Immature natural killer cell (primary cell): ENCODE measurements at regions not wholly inside any gene's neighbourhood (a gene's known extent, or its start where the extent isn't known, plus 50 kb on each side); places are given as distances from the start of the nearest gene placed in this dataset.

Experiments
- DNase-seq, 3 donors: peaks; one replicate each; pipeline ENCODE4 v3.0.0; 2022; ENCODE audit warnings: mixed read lengths in 1 of 3
- H3K27ac Mint-ChIP-seq, 6 donors: one replicate each; pipeline ENCODE4 v1.8.0; 2020; ENCODE audit warnings: mixed read lengths in 6 of 6, mild to moderate bottlenecking in 5 of 6, inconsistent platforms in 4 of 6, moderate library complexity in 3 of 6
- H3K27me3 Mint-ChIP-seq, 3 donors: one replicate each; pipeline ENCODE4 v1.8.0; 2020 to 2021; ENCODE audit warnings: low read depth in 3 of 3, mild to moderate bottlenecking in 3 of 3, mixed read lengths in 3 of 3, moderate library complexity in 3 of 3, inconsistent platforms in 1 of 3
- H3K36me3 Mint-ChIP-seq, 3 donors: one replicate each; pipeline ENCODE4 v1.8.0; 2020; ENCODE audit warnings: mixed read lengths in 3 of 3, inconsistent platforms in 2 of 3, mild to moderate bottlenecking in 2 of 3
- H3K4me1 Mint-ChIP-seq, 2 donors: one replicate each; pipeline ENCODE4 v1.8.0; 2020; ENCODE audit warnings: inconsistent platforms in 2 of 2, mild to moderate bottlenecking in 2 of 2, mixed read lengths in 2 of 2, moderate library complexity in 1 of 2
- H3K4me3 Mint-ChIP-seq, 5 donors: one replicate each; pipeline ENCODE4 v1.8.0; 2020; ENCODE audit warnings: mild to moderate bottlenecking in 5 of 5, mixed read lengths in 5 of 5, inconsistent platforms in 3 of 5, moderate library complexity in 3 of 5
- H3K9me3 Mint-ChIP-seq, 6 donors: one replicate each; pipeline ENCODE4 v1.8.0; 2020; ENCODE audit warnings: mild to moderate bottlenecking in 6 of 6, mixed read lengths in 6 of 6, inconsistent platforms in 4 of 6, moderate library complexity in 3 of 6

DNA sequence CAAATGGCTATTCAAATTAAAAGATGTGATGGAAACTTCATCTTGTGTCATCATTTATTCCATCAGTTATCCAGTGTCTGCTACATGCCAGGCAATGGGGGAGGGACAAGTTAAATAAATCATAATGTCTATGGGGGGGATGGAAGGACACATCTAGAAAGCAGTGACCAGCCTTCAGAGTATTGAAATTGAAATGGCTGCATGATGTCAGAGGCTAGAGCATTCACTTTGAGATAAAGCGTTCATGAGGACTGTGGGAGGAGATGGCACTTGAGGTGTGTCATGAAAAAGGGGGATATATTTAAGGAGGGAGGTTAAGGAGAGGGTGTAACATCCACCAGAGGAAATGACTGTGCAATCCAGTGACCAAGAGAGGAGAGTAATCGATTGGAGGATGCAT is 50.6 kb downstream of the SLIT2 start:
- H3K4me3 Mint-ChIP-seq: no peak overlapping the region
- no peak for DNase-seq
- peaks cover 0 to 4% (median 1%) of the 10 kb centered on the region in 6 donors for H3K9me3 Mint-ChIP-seq
- H3K36me3 Mint-ChIP-seq: no peaks in the 10 kb centered on the region
- no peak overlapping the region for H3K27ac Mint-ChIP-seq
- H3K4me1 Mint-ChIP-seq: no peaks in the 10 kb centered on the region
- H3K27me3 Mint-ChIP-seq: no peaks in the 10 kb centered on the region

DNA sequence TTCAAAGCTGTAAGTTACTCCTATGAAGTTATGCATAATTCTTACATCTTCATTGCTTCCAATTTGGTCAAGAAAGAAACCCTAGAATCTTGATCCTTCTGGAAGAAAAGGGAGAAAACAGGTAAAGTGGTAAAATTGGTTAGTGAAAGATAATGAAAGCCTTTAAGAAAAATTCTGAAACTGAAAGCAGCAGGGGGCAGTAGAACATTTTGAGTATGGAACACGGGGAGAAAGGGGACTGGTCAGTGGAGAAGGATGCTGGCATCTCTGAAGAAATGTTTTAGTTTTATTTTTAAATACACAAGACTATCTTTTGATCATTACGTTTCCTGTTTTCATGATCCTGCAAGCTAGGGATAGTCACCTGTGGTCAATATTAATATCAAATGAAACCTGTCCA is 54.3 kb downstream of the SLIT2 start:
- no peak for DNase-seq
- Mint-ChIP-seq H3K4me3 (no peak overlapping the region), H3K27me3 (peaks cover 0 to 4% (median 0%) of the 10 kb centered on the region in 3 donors), H3K9me3 (peaks cover 0 to 10% (median 6%) of the 10 kb centered on the region in 6 donors), H3K4me1 (no peaks in the 10 kb centered on the region), H3K36me3 (no peaks in the 10 kb centered on the region), H3K27ac (no peak overlapping the region)

DNA sequence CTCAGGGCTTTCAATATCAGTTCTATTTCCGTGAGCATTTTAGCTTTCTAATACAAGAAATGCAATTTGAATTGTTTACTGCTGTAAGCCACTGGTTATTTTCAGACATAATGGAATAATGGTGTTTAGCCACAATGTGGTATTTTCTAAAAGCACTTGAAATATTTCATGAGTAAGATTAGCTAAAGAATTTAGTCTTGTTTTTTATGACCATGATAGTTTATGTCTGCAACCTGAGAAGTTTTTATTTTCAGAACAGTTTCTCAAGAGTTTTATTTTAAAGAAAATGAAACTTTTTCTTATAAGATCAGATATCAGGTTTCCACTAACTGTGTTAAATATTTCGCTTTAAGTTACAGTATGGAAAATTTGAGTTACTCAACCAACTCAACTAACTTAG is 60.2 kb downstream of the SLIT2 start:
- Mint-ChIP-seq H3K36me3 (no peaks in the 10 kb centered on the region), H3K9me3 (peaks cover 0 to 15% (median 8%) of the 10 kb centered on the region in 6 donors), H3K4me1 (no peaks in the 10 kb centered on the region), H3K27ac (no peak overlapping the region), H3K27me3 (peaks cover 0 to 7% (median 0%) of the 10 kb centered on the region in 3 donors), H3K4me3 (no peak overlapping the region)
- no peak for DNase-seq

- no peak overlapping the region for H3K27ac Mint-ChIP-seq
- no peaks in the 10 kb centered on the region for H3K36me3 Mint-ChIP-seq
- peaks cover 0 to 15% (median 7%) of the 10 kb centered on the region in 6 donors for H3K9me3 Mint-ChIP-seq
- H3K4me3 Mint-ChIP-seq: no peak overlapping the region
- DNase-seq: no peak
- H3K27me3 Mint-ChIP-seq: peaks cover 0 to 5% (median 0%) of the 10 kb centered on the region in 3 donors
- H3K4me1 Mint-ChIP-seq: no peaks in the 10 kb centered on the region
These were observed 61.7 kb downstream of the SLIT2 start for GRCh38 chr4:20313237-20314030.

GRCh38 chr4:20317424-20317985 is 65.8 kb downstream of the SLIT2 start:
- H3K27me3 Mint-ChIP-seq: peaks cover 0 to 5% (median 3%) of the 10 kb centered on the region in 3 donors
- H3K27ac Mint-ChIP-seq: no peak overlapping the region
- peaks cover 0 to 3% (median 0%) of the 10 kb centered on the region in 3 donors for H3K36me3 Mint-ChIP-seq
- DNase-seq: no peak
- no peak overlapping the region for H3K4me3 Mint-ChIP-seq
- no peaks in the 10 kb centered on the region for H3K4me1 Mint-ChIP-seq
- H3K9me3 Mint-ChIP-seq: peaks cover 0 to 17% (median 6%) of the 10 kb centered on the region in 6 donors

GRCh38 chr4:20318001-20318908 is 66.5 kb downstream of the SLIT2 start:
- no peak for DNase-seq
- Mint-ChIP-seq H3K4me3 (no peak overlapping the region), H3K9me3 (peaks cover 0 to 14% (median 4%) of the 10 kb centered on the region in 6 donors), H3K27ac (no peak overlapping the region), H3K36me3 (peaks cover 0 to 3% (median 0%) of the 10 kb centered on the region in 3 donors), H3K4me1 (no peaks in the 10 kb centered on the region), H3K27me3 (peaks cover 0 to 5% (median 3%) of the 10 kb centered on the region in 3 donors)

DNA sequence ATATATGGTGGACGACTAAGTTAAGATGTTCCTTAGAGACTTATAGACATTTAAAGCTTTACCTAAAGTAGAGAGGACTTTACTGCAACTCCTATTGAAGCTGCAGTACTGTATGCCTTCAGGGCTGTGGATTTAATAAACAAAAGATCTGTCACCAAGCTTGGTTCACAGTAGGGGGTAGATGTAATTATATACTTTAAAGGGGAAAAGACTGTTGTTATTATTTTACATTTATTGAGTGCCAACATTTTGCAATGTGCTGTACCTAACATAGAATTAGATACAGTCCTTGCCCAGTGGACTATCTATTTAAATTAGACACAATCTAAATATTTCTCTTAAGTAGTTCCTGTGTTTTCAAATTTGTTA is 67.2 kb downstream of the SLIT2 start:
- Mint-ChIP-seq H3K27me3 (peaks cover 0 to 5% (median 3%) of the 10 kb centered on the region in 3 donors), H3K4me3 (no peak overlapping the region), H3K36me3 (peaks cover 0 to 3% (median 0%) of the 10 kb centered on the region in 3 donors), H3K27ac (no peak overlapping the region), H3K4me1 (no peaks in the 10 kb centered on the region), H3K9me3 (peaks cover 0 to 14% (median 4%) of the 10 kb centered on the region in 6 donors)
- no peak for DNase-seq

DNA sequence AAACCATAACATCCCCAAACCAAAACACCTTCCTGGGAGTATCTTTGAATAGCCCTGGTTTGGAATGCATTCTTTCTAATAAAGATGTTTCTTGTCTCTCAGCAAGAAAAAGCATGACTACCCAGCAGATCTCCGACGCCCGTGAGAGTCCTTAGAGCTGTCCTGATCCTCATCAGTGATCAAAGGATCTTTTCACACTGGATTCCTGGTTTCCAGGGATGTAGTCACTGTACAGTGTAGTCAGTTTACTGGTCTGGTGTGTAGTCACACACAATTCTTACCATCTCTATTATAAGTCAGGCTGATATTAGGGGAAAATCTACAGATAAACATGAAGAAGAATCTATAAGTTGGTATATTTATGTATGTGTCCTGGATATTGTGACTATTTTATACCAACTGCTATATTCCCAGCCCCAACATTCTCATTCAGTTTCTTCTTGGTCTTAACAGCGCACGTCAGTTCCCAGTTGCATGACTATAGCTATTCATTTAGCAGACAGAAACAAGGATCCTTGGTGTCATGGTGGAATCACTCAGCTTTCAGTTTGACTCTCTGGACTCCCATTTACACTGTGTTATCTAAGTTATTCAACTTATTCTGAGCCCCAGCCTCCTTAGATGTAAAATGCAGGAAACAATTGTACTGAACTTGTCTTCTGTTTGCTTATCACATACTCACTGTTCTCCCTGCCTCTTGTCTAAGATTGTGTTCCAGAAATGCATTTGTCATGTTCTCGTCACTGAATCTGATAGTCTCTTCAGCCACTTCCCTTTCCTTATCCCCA is 68.3 kb downstream of the SLIT2 start:
- Mint-ChIP-seq H3K27me3 (peaks cover 0 to 5% (median 3%) of the 10 kb centered on the region in 3 donors), H3K4me1 (no peaks in the 10 kb centered on the region), H3K9me3 (peaks cover 0 to 14% (median 7%) of the 10 kb centered on the region in 6 donors), H3K27ac (no peak overlapping the region), H3K4me3 (no peak overlapping the region), H3K36me3 (peaks cover 0 to 3% (median 0%) of the 10 kb centered on the region in 3 donors)
- DNase-seq: no peak

GRCh38 chr4:20323991-20324390 is 72.3 kb downstream of the SLIT2 start:
- DNase-seq: no peak
- Mint-ChIP-seq H3K9me3 (peaks cover 0 to 25% (median 8%) of the 10 kb centered on the region in 6 donors), H3K36me3 (peaks cover 0 to 3% (median 0%) of the 10 kb centered on the region in 3 donors), H3K4me1 (no peaks in the 10 kb centered on the region), H3K27ac (no peak overlapping the region), H3K4me3 (no peak overlapping the region), H3K27me3 (peaks cover 0 to 5% (median 0%) of the 10 kb centered on the region in 3 donors)

GRCh38 chr4:20326460-20326859 is 74.8 kb downstream of the SLIT2 start:
- H3K27ac Mint-ChIP-seq: no peak overlapping the region
- DNase-seq: no peak
- H3K9me3 Mint-ChIP-seq: peaks cover 0 to 16% (median 5%) of the 10 kb centered on the region in 6 donors
- no peaks in the 10 kb centered on the region for H3K27me3 Mint-ChIP-seq
- no peaks in the 10 kb centered on the region for H3K36me3 Mint-ChIP-seq
- no peak overlapping the region for H3K4me3 Mint-ChIP-seq
- no peaks in the 10 kb centered on the region for H3K4me1 Mint-ChIP-seq

GRCh38 chr4:20326977-20327376 is 75.3 kb downstream of the SLIT2 start:
- Mint-ChIP-seq H3K9me3 (peaks cover 0 to 19% (median 8%) of the 10 kb centered on the region in 6 donors), H3K4me1 (no peaks in the 10 kb centered on the region), H3K27me3 (no peaks in the 10 kb centered on the region), H3K4me3 (no peak overlapping the region), H3K36me3 (no peaks in the 10 kb centered on the region), H3K27ac (no peak overlapping the region)
- DNase-seq: no peak

DNA sequence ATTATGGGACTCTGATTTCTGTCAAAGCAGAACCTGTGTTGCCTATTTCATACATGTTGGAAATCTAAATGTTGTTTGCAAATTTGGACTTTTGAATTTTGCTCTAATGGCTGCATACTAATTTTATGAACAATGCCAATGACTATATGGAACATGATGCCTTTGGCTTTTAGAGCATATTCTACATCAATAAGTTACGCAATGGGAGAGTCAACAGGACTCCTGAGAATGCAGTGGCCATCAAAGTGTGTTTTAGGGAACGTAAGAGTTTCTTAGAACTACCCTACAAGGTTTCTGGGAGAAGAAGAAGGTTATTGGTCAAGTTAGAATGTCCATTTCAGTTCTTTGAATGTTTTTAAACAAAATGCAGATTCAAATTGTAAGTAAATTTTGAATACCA is 76.1 kb downstream of the SLIT2 start:
- Mint-ChIP-seq H3K27me3 (no peaks in the 10 kb centered on the region), H3K4me1 (no peaks in the 10 kb centered on the region), H3K9me3 (peaks cover 0 to 21% (median 10%) of the 10 kb centered on the region in 6 donors), H3K27ac (no peak overlapping the region), H3K4me3 (no peak overlapping the region), H3K36me3 (no peaks in the 10 kb centered on the region)
- DNase-seq: no peak

DNA sequence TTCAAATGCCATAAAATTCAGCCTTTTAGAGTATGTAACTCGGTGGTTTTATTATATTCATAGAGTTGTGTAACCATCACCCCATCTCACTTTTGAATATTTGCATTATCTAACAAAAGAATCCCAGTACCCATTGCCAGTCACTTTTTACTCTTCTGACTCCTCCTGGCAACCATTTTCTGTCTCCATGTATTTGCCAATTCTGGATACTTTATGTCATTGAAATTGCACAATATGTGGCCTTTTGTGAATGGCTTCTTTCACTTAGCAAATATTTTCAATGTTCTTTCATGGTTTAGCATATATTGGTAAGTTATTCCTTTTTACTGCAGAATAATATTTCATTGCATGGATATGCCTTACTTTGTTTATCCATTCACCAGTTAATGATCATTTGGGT is 79.9 kb downstream of the SLIT2 start:
- no peak overlapping the region for H3K4me3 Mint-ChIP-seq
- no peaks in the 10 kb centered on the region for H3K36me3 Mint-ChIP-seq
- no peak for DNase-seq
- H3K9me3 Mint-ChIP-seq: peaks cover 0 to 16% (median 7%) of the 10 kb centered on the region in 6 donors
- no peaks in the 10 kb centered on the region for H3K4me1 Mint-ChIP-seq
- H3K27me3 Mint-ChIP-seq: no peaks in the 10 kb centered on the region
- no peak overlapping the region for H3K27ac Mint-ChIP-seq
